CD14-positive monocyte (primary cell): ENCODE measurements at regions not wholly inside any gene's neighbourhood (a gene's known extent, or its start where the extent isn't known, plus 50 kb on each side); places are given as distances from the start of the nearest gene placed in this dataset.

Source experiments
- DNase-seq, 3 donors: peaks; one replicate each; pipeline ENCODE4 v3.0.0-alpha.2; 2011 to 2022
- H2AFZ ChIP-seq: 2 replicates; pipeline ENCODE4 v1.6.0; 2012; ENCODE audit warnings: mild to moderate bottlenecking, low read depth, low read length, inconsistent platforms; ENCODE audit not compliant: insufficient read depth, poor library complexity, severe bottlenecking
- H3K27ac ChIP-seq, 2 donors: 1 replicate in 1 of 2; 2 replicates in 1 of 2; pipeline ENCODE4 v1.5.1; 2012 to 2013; ENCODE audit warnings: low read length in 2 of 2, control low read depth in 1 of 2, inconsistent platforms in 1 of 2, low read depth in 1 of 2, mild to moderate bottlenecking in 1 of 2
- H3K27me3 ChIP-seq, 2 donors: one replicate each; pipeline versions ENCODE4 v1.6.0 to v1.6.1; 2011 to 2013; ENCODE audit warnings: low read length in 2 of 2; ENCODE audit not compliant: control insufficient read depth in 2 of 2, insufficient read depth in 2 of 2
- H3K36me3 ChIP-seq, 2 donors: replicated peaks in 1 of 2; 1 replicate in 1 of 2; 2 replicates in 1 of 2; pipeline versions ENCODE4 v1.5.1 to v1.6.1; 2012 to 2013; ENCODE audit warnings: low read length in 2 of 2, control low read depth in 1 of 2, inconsistent platforms in 1 of 2, mild to moderate bottlenecking in 1 of 2; ENCODE audit not compliant: insufficient read depth in 2 of 2, control insufficient read depth in 1 of 2
- H3K4me1 ChIP-seq, 2 donors: 1 replicate in 1 of 2; 2 replicates in 1 of 2; pipeline versions ENCODE4 v1.5.1 to v1.6.1; 2012 to 2013; ENCODE audit warnings: low read length in 2 of 2, control low read depth in 1 of 2, inconsistent platforms in 1 of 2, mild to moderate bottlenecking in 1 of 2, moderate library complexity in 1 of 2; ENCODE audit not compliant: insufficient read depth in 2 of 2, control insufficient read depth in 1 of 2
- H3K4me2 ChIP-seq: replicated peaks from 2 replicates; pipeline ENCODE3; 2012; ENCODE audit warnings: low read length, moderate library complexity, mild to moderate bottlenecking; ENCODE audit not compliant: poor library complexity, severe bottlenecking; ENCODE audit errors: extremely low read depth
- H3K4me3 ChIP-seq, 3 experiments: fragments of 200-600 bp in 1 of 3; sonication (generic) in 1 of 3; replicated peaks in 1 of 3; 1 replicate in 2 of 3; 2 replicates in 1 of 3; pipeline ENCODE4 v1.5.1; 2011 to 2013; ENCODE audit warnings: low read length in 3 of 3, mild to moderate bottlenecking in 3 of 3, control low read depth in 2 of 3, low read depth in 2 of 3, inconsistent platforms in 1 of 3, moderate library complexity in 1 of 3
- H3K79me2 ChIP-seq: 2 replicates; pipeline ENCODE4 v1.6.0; 2012; ENCODE audit warnings: mild to moderate bottlenecking, control low read depth, inconsistent platforms, low read length, moderate library complexity; ENCODE audit not compliant: insufficient read depth
- H3K9ac ChIP-seq: 2 replicates; pipeline ENCODE4 v1.6.0; 2017; ENCODE audit warnings: low read length, mild to moderate bottlenecking; ENCODE audit not compliant: insufficient read depth, poor library complexity, severe bottlenecking
- H3K9me3 ChIP-seq, 2 donors: replicated peaks in 1 of 2; 1 replicate in 1 of 2; 2 replicates in 1 of 2; pipeline versions ENCODE4 v1.5.1 to v1.6.1; 2012 to 2013; ENCODE audit warnings: low read length in 2 of 2, control low read depth in 1 of 2; ENCODE audit not compliant: control insufficient read depth in 1 of 2, insufficient read depth in 1 of 2
- H4K20me1 ChIP-seq: 2 replicates; pipeline ENCODE4 v1.6.0; 2012; ENCODE audit warnings: mild to moderate bottlenecking, low read length, control low read depth, moderate library complexity; ENCODE audit not compliant: insufficient read depth
- H3K27ac Mint-ChIP-seq, 7 donors: one replicate each; pipeline ENCODE4 v1.8.0; 2020; ENCODE audit warnings: mild to moderate bottlenecking in 7 of 7, mixed read lengths in 7 of 7, moderate library complexity in 6 of 7, inconsistent platforms in 2 of 7
- H3K27me3 Mint-ChIP-seq, 3 donors: one replicate each; pipeline ENCODE4 v1.8.0; 2021 to 2022; ENCODE audit warnings: low read depth in 3 of 3, mild to moderate bottlenecking in 3 of 3, mixed read lengths in 3 of 3, moderate library complexity in 3 of 3, inconsistent platforms in 1 of 3
- H3K36me3 Mint-ChIP-seq, 2 donors: one replicate each; pipeline ENCODE4 v1.8.0; 2020; ENCODE audit warnings: mixed read lengths in 2 of 2, inconsistent platforms in 1 of 2, mild to moderate bottlenecking in 1 of 2
- H3K4me1 Mint-ChIP-seq: one replicate; pipeline ENCODE4 v1.8.0; 2020; ENCODE audit warnings: mild to moderate bottlenecking, mixed read lengths
- H3K4me3 Mint-ChIP-seq, 2 donors: one replicate each; pipeline ENCODE4 v1.8.0; 2020; ENCODE audit warnings: mild to moderate bottlenecking in 2 of 2, mixed read lengths in 2 of 2, moderate library complexity in 1 of 2
- H3K9me3 Mint-ChIP-seq, 7 donors: one replicate each; pipeline ENCODE4 v1.8.0; 2020 to 2022; ENCODE audit warnings: mixed read lengths in 7 of 7, mild to moderate bottlenecking in 6 of 7, moderate library complexity in 6 of 7, inconsistent platforms in 2 of 7
- WGBS: methylation state at CpG from one replicate; pipeline ENCODE4 v1.1.5; 2013; ENCODE audit warnings: missing lambda C conversion rate; ENCODE audit not compliant: insufficient coverage; 5-methylcytosine and 5-hydroxymethylcytosine counted together
- intact Hi-C, 2 donors: fragments of 100-400 bp; cut with micrococcal nuclease; formaldehyde crosslinking; loops; one replicate each; pipeline versions ENCODE4 v1.15.0 to v1.15.1; 2023
- TF ChIP-seq, protein P1 (sequence below): fragments of 200-600 bp; IDR thresholded peaks from one replicate; pipeline ENCODE4 v1.8.0; 2022; ENCODE audit warnings: antibody characterized with exemption, mild to moderate bottlenecking

DNA sequence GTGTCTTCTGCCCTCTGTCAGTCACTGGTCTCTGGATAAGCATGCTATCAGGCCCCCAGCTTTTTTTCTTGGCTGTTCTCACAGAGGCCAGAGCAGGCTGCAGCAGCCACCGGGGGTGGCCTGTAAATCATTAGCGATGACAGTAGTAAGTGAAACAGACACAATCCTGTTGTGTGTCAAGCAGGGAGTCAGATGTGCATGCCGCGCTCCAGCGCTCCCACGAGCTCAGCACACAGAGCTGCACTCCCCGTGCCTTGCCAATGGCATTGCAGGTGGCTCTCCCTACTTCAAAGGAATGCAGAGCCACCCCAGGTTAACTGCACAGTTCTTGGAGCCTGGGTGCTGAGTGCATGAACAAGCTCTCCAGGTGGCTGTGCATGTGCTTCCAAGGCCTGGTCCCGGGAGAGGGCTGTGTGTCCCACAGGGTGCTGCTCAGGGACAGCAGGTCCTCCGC, 226.1 kb downstream of the GLRX3 start:
- peaks cover 0 to 5% (median 1%) of the 10 kb centered on the region in 3 donors for H3K27me3 Mint-ChIP-seq
- no peak overlapping the region for H3K27ac ChIP-seq
- H3K4me2 ChIP-seq = no peak overlapping the region
- H3K9ac ChIP-seq = no peak overlapping the region
- no peak overlapping the region for H3K27ac Mint-ChIP-seq
- H3K27me3 ChIP-seq = no peaks in the 10 kb centered on the region
- no peak overlapping the region for H2AFZ ChIP-seq
- no peaks in the 10 kb centered on the region for H3K4me1 Mint-ChIP-seq
- no peak for DNase-seq
- no peaks in the 10 kb centered on the region for H3K79me2 ChIP-seq
- no peaks in the 10 kb centered on the region for H4K20me1 ChIP-seq
- H3K36me3 Mint-ChIP-seq = no peaks in the 10 kb centered on the region
- no peaks in the 10 kb centered on the region for H3K36me3 ChIP-seq
- TF ChIP-seq, protein P1, sequence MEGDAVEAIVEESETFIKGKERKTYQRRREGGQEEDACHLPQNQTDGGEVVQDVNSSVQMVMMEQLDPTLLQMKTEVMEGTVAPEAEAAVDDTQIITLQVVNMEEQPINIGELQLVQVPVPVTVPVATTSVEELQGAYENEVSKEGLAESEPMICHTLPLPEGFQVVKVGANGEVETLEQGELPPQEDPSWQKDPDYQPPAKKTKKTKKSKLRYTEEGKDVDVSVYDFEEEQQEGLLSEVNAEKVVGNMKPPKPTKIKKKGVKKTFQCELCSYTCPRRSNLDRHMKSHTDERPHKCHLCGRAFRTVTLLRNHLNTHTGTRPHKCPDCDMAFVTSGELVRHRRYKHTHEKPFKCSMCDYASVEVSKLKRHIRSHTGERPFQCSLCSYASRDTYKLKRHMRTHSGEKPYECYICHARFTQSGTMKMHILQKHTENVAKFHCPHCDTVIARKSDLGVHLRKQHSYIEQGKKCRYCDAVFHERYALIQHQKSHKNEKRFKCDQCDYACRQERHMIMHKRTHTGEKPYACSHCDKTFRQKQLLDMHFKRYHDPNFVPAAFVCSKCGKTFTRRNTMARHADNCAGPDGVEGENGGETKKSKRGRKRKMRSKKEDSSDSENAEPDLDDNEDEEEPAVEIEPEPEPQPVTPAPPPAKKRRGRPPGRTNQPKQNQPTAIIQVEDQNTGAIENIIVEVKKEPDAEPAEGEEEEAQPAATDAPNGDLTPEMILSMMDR = no peak
- no peak overlapping the region for H3K4me3 ChIP-seq
- WGBS = 73% methylated on average over 8 of the region's 9 CpGs
- no peaks in the 10 kb centered on the region for H3K9me3 ChIP-seq
- no peaks in the 10 kb centered on the region for H3K4me1 ChIP-seq
- no peak overlapping the region for H3K4me3 Mint-ChIP-seq
- H3K9me3 Mint-ChIP-seq = peaks cover 0 to 10% (median 2%) of the 10 kb centered on the region in 7 donors
- intact Hi-C loops = no loop called here

DNA sequence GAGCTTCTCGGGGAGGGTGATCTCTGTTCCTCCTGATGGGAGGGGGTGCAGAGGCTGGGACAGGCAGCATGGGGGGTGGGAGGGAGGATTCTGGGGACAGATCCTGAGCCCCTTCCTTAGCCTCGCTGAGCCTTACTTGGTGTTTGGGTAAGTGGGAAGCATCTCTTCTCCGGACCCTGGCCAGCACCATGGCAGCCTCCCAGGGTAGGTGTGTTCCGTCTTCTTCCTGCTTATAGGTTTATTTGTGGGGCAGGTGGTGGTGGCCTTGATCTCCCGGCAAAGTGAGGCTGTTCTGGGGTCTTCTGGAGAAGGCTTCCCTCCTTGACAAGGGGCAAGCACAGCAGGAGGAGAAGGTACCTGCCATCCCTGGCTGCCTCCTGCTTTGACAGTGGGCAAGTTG, 226.9 kb downstream of the GLRX3 start:
- Histone ChIP-seq H4K20me1 (no peaks in the 10 kb centered on the region), H3K4me2 (no peak overlapping the region), H3K9ac (no peak overlapping the region), H3K4me1 (no peaks in the 10 kb centered on the region), H3K27ac (no peak overlapping the region), H3K4me3 (no peak overlapping the region), H3K9me3 (no peaks in the 10 kb centered on the region), H3K79me2 (no peaks in the 10 kb centered on the region), H3K27me3 (no peaks in the 10 kb centered on the region), H2AFZ (no peak overlapping the region), H3K36me3 (no peaks in the 10 kb centered on the region)
- no peak overlapping the region for H3K27ac Mint-ChIP-seq
- TF ChIP-seq, protein P1 = no peak
- H3K4me3 Mint-ChIP-seq = no peak overlapping the region
- no peaks in the 10 kb centered on the region for H3K36me3 Mint-ChIP-seq
- 96% methylated on average over 3 of the region's 5 CpGs for WGBS
- intact Hi-C loops = no loop called here
- H3K27me3 Mint-ChIP-seq = peaks cover 0 to 5% (median 1%) of the 10 kb centered on the region in 3 donors
- DNase-seq = no peak
- H3K9me3 Mint-ChIP-seq = peaks cover 0 to 10% (median 0%) of the 10 kb centered on the region in 7 donors
- no peaks in the 10 kb centered on the region for H3K4me1 Mint-ChIP-seq
